Gastroesophageal sphincter (tissue), 4 donors: ENCODE measurements at regions not wholly inside any gene's neighbourhood (a gene's known extent, or its start where the extent isn't known, plus 50 kb on each side); places are given as distances from the start of the nearest gene placed in this dataset.

Experiments
- ATAC-seq: fragments of 150-250 bp; one replicate; pipeline ENCODE4 v1.9.1; 2016; ENCODE audit warnings: mild to moderate bottlenecking, moderate library complexity
- H3K27ac ChIP-seq, 4 donors: fragments of 200-600 bp; sonication (generic) in 3 of 4; 1 replicate in 3 of 4; 2 replicates in 1 of 4; pipeline ENCODE4 v1.5.1; 2016 to 2019
- H3K27me3 ChIP-seq: fragments of 200-600 bp; sonication (generic); one replicate; pipeline ENCODE4 v1.5.1; 2019
- H3K36me3 ChIP-seq, 2 donors: fragments of 200-600 bp; sonication (generic); one replicate each; pipeline ENCODE4 v1.5.1; 2019; ENCODE audit warnings: control low read depth in 1 of 2
- H3K4me1 ChIP-seq, 3 donors: fragments of 200-600 bp; sonication (generic); 1 replicate in 2 of 3; 2 replicates in 1 of 3; pipeline ENCODE4 v1.5.1; 2016 to 2019; ENCODE audit warnings: control low read depth in 2 of 3
- H3K4me3 ChIP-seq, 2 donors: fragments of 200-600 bp; sonication (generic); one replicate each; pipeline ENCODE4 v1.5.1; 2019; ENCODE audit warnings: mild to moderate bottlenecking in 1 of 2, moderate library complexity in 1 of 2
- H3K9me3 ChIP-seq, 3 donors: fragments of 200-600 bp; sonication (generic); one replicate each; pipeline ENCODE4 v1.5.1; 2017 to 2019; ENCODE audit warnings: control low read depth in 2 of 3
- EP300 ChIP-seq: sonication (generic); formaldehyde crosslinking; IDR thresholded peaks from one replicate; pipeline ENCODE4 v1.6.1; 2017; ENCODE audit warnings: antibody characterized with exemption, mild to moderate bottlenecking
- POLR2A ChIP-seq, 2 donors: fragments of 450-650 bp; IDR thresholded peaks; one replicate each; pipeline ENCODE4 v1.6.1; 2017; ENCODE audit warnings: antibody characterized with exemption in 2 of 2, mild to moderate bottlenecking in 2 of 2, moderate library complexity in 1 of 2
- POLR2AphosphoS5 ChIP-seq: sonication (generic); formaldehyde crosslinking; IDR thresholded peaks from one replicate; pipeline ENCODE4 v1.6.1; 2017; ENCODE audit warnings: antibody characterized with exemption
- WGBS, 2 donors: methylation state at CpG; one replicate each; pipeline ENCODE4 v1.1.5; 2018; ENCODE audit warnings: low coverage in 1 of 2; 5-methylcytosine and 5-hydroxymethylcytosine counted together
- TF ChIP-seq, protein P1 (sequence below), 4 experiments: fragments of 200-600 bp in 2 of 4; fragments of 450-650 bp in 2 of 4; sonication (generic) in 1 of 4; IDR thresholded peaks; one replicate each; pipeline ENCODE4 v1.5.1; 2017 to 2019; ENCODE audit warnings: antibody characterized with exemption in 4 of 4, mild to moderate bottlenecking in 2 of 4, moderate library complexity in 2 of 4

DNA sequence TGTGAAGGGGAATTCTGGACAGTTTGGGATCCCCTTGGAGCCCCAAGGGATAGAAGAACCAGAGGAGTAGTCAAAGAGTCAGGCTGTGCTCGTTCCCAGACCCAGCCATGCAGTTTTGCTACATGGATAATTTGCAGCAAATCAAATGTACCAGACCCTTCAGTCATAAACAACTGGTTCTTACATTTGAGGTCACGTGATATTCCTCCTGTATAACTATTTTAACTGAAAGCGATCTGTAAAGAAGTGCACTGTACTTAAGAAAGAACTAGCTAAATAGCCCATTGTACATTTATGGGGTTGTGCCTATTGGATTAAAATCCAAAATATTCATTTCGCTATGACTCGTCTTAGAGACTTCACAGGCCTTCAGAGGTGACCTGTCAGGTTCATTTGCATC, 550.2 kb upstream of the TENM3 start:
- Histone ChIP-seq H3K4me1 (no peaks in the 10 kb centered on the region), H3K27ac (no peak overlapping the region), H3K27me3 (no peaks in the 10 kb centered on the region), H3K9me3 (no peaks in the 10 kb centered on the region), H3K4me3 (no peak overlapping the region), H3K36me3 (no peaks in the 10 kb centered on the region)
- ATAC-seq: no peak
- 70 to 89% methylated on average over 5 of the region's 5 CpGs for WGBS, 2 donors
- TF ChIP-seq POLR2AphosphoS5 (no peak), EP300 (no peak), POLR2A (IDR thresholded peaks at IDR 0.05) (no peak)
- TF ChIP-seq, protein P1, sequence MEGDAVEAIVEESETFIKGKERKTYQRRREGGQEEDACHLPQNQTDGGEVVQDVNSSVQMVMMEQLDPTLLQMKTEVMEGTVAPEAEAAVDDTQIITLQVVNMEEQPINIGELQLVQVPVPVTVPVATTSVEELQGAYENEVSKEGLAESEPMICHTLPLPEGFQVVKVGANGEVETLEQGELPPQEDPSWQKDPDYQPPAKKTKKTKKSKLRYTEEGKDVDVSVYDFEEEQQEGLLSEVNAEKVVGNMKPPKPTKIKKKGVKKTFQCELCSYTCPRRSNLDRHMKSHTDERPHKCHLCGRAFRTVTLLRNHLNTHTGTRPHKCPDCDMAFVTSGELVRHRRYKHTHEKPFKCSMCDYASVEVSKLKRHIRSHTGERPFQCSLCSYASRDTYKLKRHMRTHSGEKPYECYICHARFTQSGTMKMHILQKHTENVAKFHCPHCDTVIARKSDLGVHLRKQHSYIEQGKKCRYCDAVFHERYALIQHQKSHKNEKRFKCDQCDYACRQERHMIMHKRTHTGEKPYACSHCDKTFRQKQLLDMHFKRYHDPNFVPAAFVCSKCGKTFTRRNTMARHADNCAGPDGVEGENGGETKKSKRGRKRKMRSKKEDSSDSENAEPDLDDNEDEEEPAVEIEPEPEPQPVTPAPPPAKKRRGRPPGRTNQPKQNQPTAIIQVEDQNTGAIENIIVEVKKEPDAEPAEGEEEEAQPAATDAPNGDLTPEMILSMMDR (IDR thresholded peaks at IDR 0.05): no peak

DNA sequence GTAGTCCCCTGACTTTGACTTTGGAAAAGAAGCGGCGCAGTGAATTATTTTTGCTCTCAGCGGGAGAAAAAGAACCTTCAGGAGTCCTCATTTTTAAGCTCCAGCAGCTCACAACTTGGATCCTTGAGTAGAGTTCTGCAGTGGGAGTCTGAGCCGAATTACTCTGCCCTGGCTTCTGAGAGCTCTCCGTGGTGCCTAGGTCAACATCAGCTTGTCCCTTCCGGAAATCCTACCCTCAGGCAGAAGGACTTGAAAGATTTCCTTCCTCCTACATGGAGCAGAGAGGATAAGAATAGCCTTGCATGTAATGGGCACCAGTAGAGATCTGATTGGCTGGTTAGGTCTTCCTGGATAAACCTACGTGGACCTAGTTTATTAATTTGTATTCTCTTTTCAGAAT, 549.7 kb upstream of the TENM3 start:
- TF ChIP-seq EP300: no peak
- TF ChIP-seq POLR2A (IDR thresholded peaks at IDR 0.05): no peak
- TF ChIP-seq POLR2AphosphoS5: no peak
- TF ChIP-seq, protein P1 (IDR thresholded peaks at IDR 0.05): no peak
- no peaks in the 10 kb centered on the region for H3K27me3 ChIP-seq
- H3K4me1 ChIP-seq: no peaks in the 10 kb centered on the region
- no peak overlapping the region for H3K27ac ChIP-seq
- no peaks in the 10 kb centered on the region for H3K36me3 ChIP-seq
- no peak for ATAC-seq
- 75 to 86% methylated on average over 1 to 7 of the region's 7 CpGs for WGBS, 2 donors
- no peaks in the 10 kb centered on the region for H3K9me3 ChIP-seq
- H3K4me3 ChIP-seq: no peak overlapping the region

DNA sequence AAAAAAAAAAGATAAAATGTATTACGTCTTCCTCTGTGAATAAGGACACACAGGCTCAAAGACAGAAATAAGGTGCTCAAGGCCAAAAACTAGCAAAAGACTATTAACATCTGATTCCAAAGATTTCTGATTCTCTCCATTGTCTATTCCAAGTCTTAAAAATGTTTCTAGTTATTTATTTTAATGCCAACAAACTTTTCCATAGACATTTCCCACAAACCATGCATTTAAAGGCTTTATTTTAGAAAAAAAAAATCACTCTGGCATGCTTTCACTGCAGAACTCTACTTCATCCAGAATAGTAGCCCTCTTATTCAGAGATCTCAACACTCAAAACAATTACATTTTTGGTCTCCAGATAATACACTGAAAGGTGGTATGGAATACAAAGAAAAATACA, 545.0 kb upstream of the TENM3 start:
- Histone ChIP-seq H3K9me3 (no peaks in the 10 kb centered on the region), H3K27ac (no peak overlapping the region), H3K4me3 (no peak overlapping the region), H3K27me3 (no peaks in the 10 kb centered on the region), H3K36me3 (no peaks in the 10 kb centered on the region), H3K4me1 (no peaks in the 10 kb centered on the region)
- TF ChIP-seq POLR2AphosphoS5 (no peak), POLR2A (IDR thresholded peaks at IDR 0.05) (no peak), EP300 (no peak)
- TF ChIP-seq, protein P1 (IDR thresholded peaks at IDR 0.05): no peak
- 60% methylated on average over 1 of the region's 1 CpG; no CpG with 5 or more reads in 1 of the 2 donors for WGBS, 2 donors
- no peak for ATAC-seq

DNA sequence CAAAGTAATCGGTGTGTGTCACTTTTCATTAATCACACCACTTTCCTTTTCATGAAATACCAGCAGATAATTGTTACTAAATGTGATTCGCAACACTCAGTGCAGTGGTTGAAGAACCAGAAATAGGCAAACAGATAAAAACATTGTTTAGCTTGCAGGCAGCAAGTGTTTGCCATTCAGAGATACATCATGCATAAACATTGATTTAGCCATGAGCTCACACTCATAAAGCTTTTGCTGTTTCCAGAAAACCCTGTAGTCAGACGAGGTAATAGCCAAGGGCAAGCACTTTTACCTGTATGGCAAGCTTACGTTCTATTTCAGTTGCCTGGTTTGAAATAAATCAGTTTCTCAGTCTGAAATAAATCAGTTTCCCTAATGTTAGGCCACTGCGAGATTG, 542.0 kb upstream of the TENM3 start:
- Histone ChIP-seq H3K27me3 (no peaks in the 10 kb centered on the region), H3K4me3 (no peak overlapping the region), H3K4me1 (no peaks in the 10 kb centered on the region), H3K27ac (no peak overlapping the region), H3K9me3 (no peaks in the 10 kb centered on the region), H3K36me3 (no peaks in the 10 kb centered on the region)
- ATAC-seq: no peak
- TF ChIP-seq, protein P1 (IDR thresholded peaks at IDR 0.05): no peak
- TF ChIP-seq EP300: no peak
- no peak for TF ChIP-seq POLR2A (IDR thresholded peaks at IDR 0.05)
- TF ChIP-seq POLR2AphosphoS5: no peak
- WGBS, 2 donors: 56 to 67% methylated on average over 5 of the region's 5 CpGs

DNA sequence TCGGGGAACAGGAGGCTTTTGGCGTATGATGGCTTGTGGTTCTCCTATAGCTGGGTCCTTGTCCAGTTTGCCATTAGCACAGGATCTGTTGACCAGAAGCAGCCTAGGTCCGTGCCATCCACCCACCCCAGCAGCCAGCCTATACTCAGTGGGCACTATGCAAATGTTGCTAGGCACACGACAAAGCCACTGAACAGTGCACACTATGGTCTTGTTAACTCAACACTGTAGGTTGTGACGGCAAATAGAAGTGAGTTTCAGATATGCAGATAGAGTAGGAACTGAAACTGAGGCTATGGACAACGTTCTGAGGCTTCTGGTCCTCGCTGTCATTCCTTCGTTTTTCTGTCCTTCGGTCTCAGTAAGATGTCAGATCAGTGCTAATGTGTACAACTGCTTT, 541.3 kb upstream of the TENM3 start:
- TF ChIP-seq, protein P1 (IDR thresholded peaks at IDR 0.05): no peak
- no peak for TF ChIP-seq POLR2A (IDR thresholded peaks at IDR 0.05)
- no peak for TF ChIP-seq POLR2AphosphoS5
- no peak for TF ChIP-seq EP300
- WGBS, 2 donors: 86 to 87% methylated on average over 7 to 9 of the region's 9 CpGs

More for the DNA sequence above, 541.3 kb upstream of the TENM3 start:
- H3K36me3 ChIP-seq: no peaks in the 10 kb centered on the region
- no peak for ATAC-seq
- H3K27me3 ChIP-seq: no peaks in the 10 kb centered on the region
- H3K4me3 ChIP-seq: no peak overlapping the region
- no peak overlapping the region for H3K27ac ChIP-seq
- H3K9me3 ChIP-seq: no peaks in the 10 kb centered on the region
- no peaks in the 10 kb centered on the region for H3K4me1 ChIP-seq
